ENCODE measurements at regions not wholly inside any gene's neighbourhood (a gene's known extent, or its start where the extent isn't known, plus 50 kb on each side); places are given as distances from the start of the nearest gene placed in this dataset.

GRCh38 chr12:24600996-24601395 is 347.9 kb downstream of the BCAT1 start:
- DNase-seq: peak in 1 of 5 donors; percentile 53

- no peak for DNase-seq
Measured at GRCh38 chr12:24600551-24600950, 348.4 kb downstream of the BCAT1 start.

- DNase-seq: no peak
Measured at GRCh38 chr12:24599736-24600135, 349.2 kb downstream of the BCAT1 start.

- no peak for DNase-seq
Measured at GRCh38 chr12:24597580-24597979, 351.3 kb downstream of the BCAT1 start.

- DNase-seq: peak in 1 of 5 donors; percentile 5
Measured at GRCh38 chr12:24596768-24597388, 352.0 kb downstream of the BCAT1 start.

- DNase-seq: no peak
Measured at GRCh38 chr12:24595652-24596235, 353.2 kb downstream of the BCAT1 start.

GRCh38 chr12:24591715-24592440 is 357.0 kb downstream of the BCAT1 start:
- DNase-seq: no peak

GRCh38 chr12:24591079-24591626 is 357.7 kb downstream of the BCAT1 start:
- DNase-seq: no peak

- DNase-seq: no peak
Measured at GRCh38 chr12:24586293-24586692, 362.6 kb downstream of the BCAT1 start.

GRCh38 chr12:24584032-24584675 is 364.7 kb downstream of the BCAT1 start:
- no peak for DNase-seq

GRCh38 chr12:24582954-24583601 is 365.8 kb downstream of the BCAT1 start:
- DNase-seq: no peak

GRCh38 chr12:24574538-24574937 is 374.4 kb downstream of the BCAT1 start:
- no peak for DNase-seq

- DNase-seq: no peak
Measured at GRCh38 chr12:24573621-24574020, 375.3 kb downstream of the BCAT1 start.

GRCh38 chr12:24565300-24565699 is 383.6 kb downstream of the BCAT1 start:
- DNase-seq: no peak

GRCh38 chr12:24562771-24563431 is 386.0 kb downstream of the BCAT1 start:
- no peak for DNase-seq

GRCh38 chr12:24561882-24562770 is 386.8 kb downstream of the BCAT1 start:
- peak in 1 of 5 donors; percentile 19 for DNase-seq

- no peak for DNase-seq
Measured at GRCh38 chr12:24561411-24561871, 387.5 kb downstream of the BCAT1 start.

GRCh38 chr12:24560831-24561271 is 388.1 kb downstream of the BCAT1 start:
- DNase-seq: no peak

- no peak for DNase-seq
Measured at GRCh38 chr12:24560192-24560775, 388.6 kb downstream of the BCAT1 start.

GRCh38 chr12:24557738-24558137 is 391.2 kb downstream of the BCAT1 start:
- no peak for DNase-seq

- DNase-seq: no peak
Measured at GRCh38 chr12:24555730-24556129, 393.2 kb downstream of the BCAT1 start.

All from T-helper 1 cell (primary cell).